Colonic mucosa (tissue), 4 donors: ENCODE measurements at regions not wholly inside any gene's neighbourhood (a gene's known extent, or its start where the extent isn't known, plus 50 kb on each side); places are given as distances from the start of the nearest gene placed in this dataset.

Experiments
- DNase-seq: peaks from one replicate; pipeline ENCODE4 v3.0.0-alpha.2; 2020
- H3K27ac ChIP-seq: fragments of 200-600 bp; one replicate; pipeline ENCODE4 v1.8.0; 2021
- H3K27me3 ChIP-seq: fragments of 200-600 bp; one replicate; pipeline ENCODE4 v1.8.0; 2021
- H3K36me3 ChIP-seq: fragments of 200-600 bp; one replicate; pipeline ENCODE4 v1.8.0; 2021
- H3K4me1 ChIP-seq: fragments of 200-600 bp; one replicate; pipeline ENCODE4 v1.8.0; 2021; ENCODE audit warnings: mild to moderate bottlenecking
- H3K4me3 ChIP-seq: fragments of 200-600 bp; one replicate; pipeline ENCODE4 v1.8.0; 2021
- H3K9ac ChIP-seq, 2 donors: one replicate each; pipeline ENCODE4 v1.7.0; 2013; ENCODE audit warnings: control low read depth in 2 of 2, low read depth in 2 of 2, low read length in 2 of 2
- H3K9me3 ChIP-seq: fragments of 200-600 bp; one replicate; pipeline ENCODE4 v1.8.0; 2021
- CTCF ChIP-seq: fragments of 200-600 bp; IDR thresholded peaks from one replicate; pipeline ENCODE4 v1.8.0; 2022; ENCODE audit warnings: antibody characterized with exemption, mild to moderate bottlenecking
- intact Hi-C: fragments of 100-400 bp; cut with DNase I; formaldehyde crosslinking; loops from one replicate; pipeline ENCODE4 v1.14.1; 2022
- donor health status: healthy.
- donor health status: DM: no; HTN: no; CAD: no.
- donor health status: DM: no; HTN: no; CAD: no.

- no peaks in the 10 kb centered on the region for H3K36me3 ChIP-seq
- no peak overlapping the region for H3K4me3 ChIP-seq
- DNase-seq: no peak
- H3K4me1 ChIP-seq: no peaks in the 10 kb centered on the region
- H3K27me3 ChIP-seq: no peaks in the 10 kb centered on the region
- H3K9me3 ChIP-seq: no peaks in the 10 kb centered on the region
- no peak overlapping the region for H3K27ac ChIP-seq
- H3K9ac ChIP-seq: no peak overlapping the region
- intact Hi-C loops: no loop called here
- TF ChIP-seq CTCF: no peak
Measured at GRCh38 chr14:56386024-56386423, 193.6 kb upstream of the TMEM260 start.

GRCh38 chr14:56390859-56391258 is 188.7 kb upstream of the TMEM260 start:
- DNase-seq: no peak
- Histone ChIP-seq H3K4me3 (no peak overlapping the region), H3K36me3 (no peaks in the 10 kb centered on the region), H3K4me1 (no peaks in the 10 kb centered on the region), H3K9ac (no peak overlapping the region), H3K27me3 (no peaks in the 10 kb centered on the region), H3K27ac (no peak overlapping the region), H3K9me3 (no peaks in the 10 kb centered on the region)
- intact Hi-C loops: no loop called here
- no peak for TF ChIP-seq CTCF

- DNase-seq: no peak
- Histone ChIP-seq H3K9ac (no peak overlapping the region), H3K9me3 (no peaks in the 10 kb centered on the region), H3K27ac (no peak overlapping the region), H3K36me3 (no peaks in the 10 kb centered on the region), H3K4me1 (no peaks in the 10 kb centered on the region), H3K4me3 (no peak overlapping the region), H3K27me3 (no peaks in the 10 kb centered on the region)
- intact Hi-C loops: no loop called here
- no peak for TF ChIP-seq CTCF
Measured at GRCh38 chr14:56394826-56395530, 184.6 kb upstream of the TMEM260 start.

- intact Hi-C loops: no loop called here
- Histone ChIP-seq H3K4me1 (no peaks in the 10 kb centered on the region), H3K27ac (no peak overlapping the region), H3K9ac (no peak overlapping the region), H3K27me3 (no peaks in the 10 kb centered on the region), H3K4me3 (no peak overlapping the region), H3K9me3 (no peaks in the 10 kb centered on the region), H3K36me3 (no peaks in the 10 kb centered on the region)
- TF ChIP-seq CTCF: no peak
- DNase-seq: no peak
Measured at GRCh38 chr14:56400109-56400825, 179.3 kb upstream of the TMEM260 start.

GRCh38 chr14:56412468-56413434 is 166.8 kb upstream of the TMEM260 start:
- Histone ChIP-seq H3K4me1 (no peaks in the 10 kb centered on the region), H3K36me3 (no peaks in the 10 kb centered on the region), H3K27me3 (no peaks in the 10 kb centered on the region), H3K9me3 (no peaks in the 10 kb centered on the region), H3K27ac (no peak overlapping the region), H3K4me3 (no peak overlapping the region), H3K9ac (no peak overlapping the region)
- DNase-seq: no peak
- no peak for TF ChIP-seq CTCF
- intact Hi-C loops: no loop called here
